ENCODE measurements at regions not wholly inside any gene's neighbourhood (a gene's known extent, or its start where the extent isn't known, plus 50 kb on each side); places are given as distances from the start of the nearest gene placed in this dataset.
A peak's percentile ranks its signal among the peaks of the same experiment; 100 is the strongest.

GRCh38 chr20:47886454-47887041, 101.3 kb upstream of the SULF2 start (continued):
- TF ChIP-seq, protein P1, sequence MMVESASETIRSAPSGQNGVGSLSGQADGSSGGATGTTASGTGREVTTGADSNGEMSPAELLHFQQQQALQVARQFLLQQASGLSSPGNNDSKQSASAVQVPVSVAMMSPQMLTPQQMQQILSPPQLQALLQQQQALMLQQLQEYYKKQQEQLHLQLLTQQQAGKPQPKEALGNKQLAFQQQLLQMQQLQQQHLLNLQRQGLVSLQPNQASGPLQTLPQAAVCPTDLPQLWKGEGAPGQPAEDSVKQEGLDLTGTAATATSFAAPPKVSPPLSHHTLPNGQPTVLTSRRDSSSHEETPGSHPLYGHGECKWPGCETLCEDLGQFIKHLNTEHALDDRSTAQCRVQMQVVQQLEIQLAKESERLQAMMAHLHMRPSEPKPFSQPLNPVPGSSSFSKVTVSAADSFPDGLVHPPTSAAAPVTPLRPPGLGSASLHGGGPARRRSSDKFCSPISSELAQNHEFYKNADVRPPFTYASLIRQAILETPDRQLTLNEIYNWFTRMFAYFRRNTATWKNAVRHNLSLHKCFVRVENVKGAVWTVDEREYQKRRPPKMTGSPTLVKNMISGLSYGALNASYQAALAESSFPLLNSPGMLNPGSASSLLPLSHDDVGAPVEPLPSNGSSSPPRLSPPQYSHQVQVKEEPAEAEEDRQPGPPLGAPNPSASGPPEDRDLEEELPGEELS (CRISPR knock-in tag; IDR thresholded peaks at IDR 0.05): no peak
- TF ChIP-seq ELF3 (CRISPR knock-in tag; IDR thresholded peaks at IDR 0.05) (0 out of 2 replicates have a peak, but pooled peaks have one; percentile 6), RELA (CRISPR knock-in tag; IDR thresholded peaks at IDR 0.05) (no peak), ZNF777 (CRISPR knock-in tag; IDR thresholded peaks at IDR 0.05) (no peak), ATRX (CRISPR knock-in tag; IDR thresholded peaks at IDR 0.05; ENCODE audit: borderline replicate concordance) (no peak), ADNP (CRISPR knock-in tag; IDR thresholded peaks at IDR 0.05) (no peak), STAT5B (CRISPR knock-in tag; IDR thresholded peaks at IDR 0.05) (no peak), MXD1 (CRISPR knock-in tag; IDR thresholded peaks at IDR 0.05) (no peak), HNF4A (CRISPR knock-in tag; IDR thresholded peaks at IDR 0.05) (no peak), ZNF619 (CRISPR knock-in tag; IDR thresholded peaks at IDR 0.05) (no peak), ZNF350 (CRISPR knock-in tag; IDR thresholded peaks at IDR 0.05; ENCODE audit: borderline replicate concordance, low read depth) (peak; percentile 54; the same call in 1 of the 2 replicates), PHF5A (CRISPR knock-in tag; IDR thresholded peaks at IDR 0.05; ENCODE audit: low read depth, unreplicated experiment) (no peak), ZNF768 (CRISPR knock-in tag; IDR thresholded peaks at IDR 0.05) (no peak), ZNF136 (CRISPR knock-in tag; IDR thresholded peaks at IDR 0.05; ENCODE audit: low read depth) (0 out of 2 replicates have a peak, but pooled peaks have one; percentile 43), NCOA2 (CRISPR knock-in tag; IDR thresholded peaks at IDR 0.05) (no peak), CEBPZ (IDR thresholded peaks at IDR 0.05; ENCODE audit: low read length) (no peak), PHF21A (CRISPR knock-in tag; IDR thresholded peaks at IDR 0.05) (0 out of 2 replicates have a peak, but pooled peaks have one; percentile 34), PRPF4 (IDR thresholded peaks at IDR 0.05; ENCODE audit: low read depth, low read length, poor library complexity, severe bottlenecking) (no peak), KAT7 (CRISPR knock-in tag; IDR thresholded peaks at IDR 0.05; ENCODE audit: borderline replicate concordance) (no peak), RCOR2 (CRISPR knock-in tag; IDR thresholded peaks at IDR 0.05) (no peak)
- TF ChIP-seq, protein P2, sequence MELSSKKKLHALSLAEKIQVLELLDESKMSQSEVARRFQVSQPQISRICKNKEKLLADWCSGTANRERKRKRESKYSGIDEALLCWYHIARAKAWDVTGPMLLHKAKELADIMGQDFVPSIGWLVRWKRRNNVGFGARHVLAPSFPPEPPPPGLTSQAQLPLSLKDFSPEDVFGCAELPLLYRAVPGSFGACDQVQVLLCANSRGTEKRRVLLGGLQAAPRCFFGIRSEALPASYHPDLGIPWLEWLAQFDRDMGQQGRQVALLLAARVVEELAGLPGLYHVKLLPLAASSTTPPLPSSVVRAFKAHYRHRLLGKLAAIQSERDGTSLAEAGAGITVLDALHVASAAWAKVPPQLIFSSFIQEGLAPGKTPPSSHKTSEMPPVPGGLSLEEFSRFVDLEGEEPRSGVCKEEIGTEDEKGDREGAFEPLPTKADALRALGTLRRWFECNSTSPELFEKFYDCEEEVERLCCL (CRISPR knock-in tag; IDR thresholded peaks at IDR 0.05; ENCODE audit: borderline replicate concordance): no peak
- TF ChIP-seq, protein P3, sequence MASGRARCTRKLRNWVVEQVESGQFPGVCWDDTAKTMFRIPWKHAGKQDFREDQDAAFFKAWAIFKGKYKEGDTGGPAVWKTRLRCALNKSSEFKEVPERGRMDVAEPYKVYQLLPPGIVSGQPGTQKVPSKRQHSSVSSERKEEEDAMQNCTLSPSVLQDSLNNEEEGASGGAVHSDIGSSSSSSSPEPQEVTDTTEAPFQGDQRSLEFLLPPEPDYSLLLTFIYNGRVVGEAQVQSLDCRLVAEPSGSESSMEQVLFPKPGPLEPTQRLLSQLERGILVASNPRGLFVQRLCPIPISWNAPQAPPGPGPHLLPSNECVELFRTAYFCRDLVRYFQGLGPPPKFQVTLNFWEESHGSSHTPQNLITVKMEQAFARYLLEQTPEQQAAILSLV (CRISPR knock-in tag; IDR thresholded peaks at IDR 0.05; ENCODE audit: borderline replicate concordance): peak; percentile 33; the same call in 1 of the 2 replicates
